ENCODE measurements at regions not wholly inside any gene's neighbourhood (a gene's known extent, or its start where the extent isn't known, plus 50 kb on each side); places are given as distances from the start of the nearest gene placed in this dataset.

DNA sequence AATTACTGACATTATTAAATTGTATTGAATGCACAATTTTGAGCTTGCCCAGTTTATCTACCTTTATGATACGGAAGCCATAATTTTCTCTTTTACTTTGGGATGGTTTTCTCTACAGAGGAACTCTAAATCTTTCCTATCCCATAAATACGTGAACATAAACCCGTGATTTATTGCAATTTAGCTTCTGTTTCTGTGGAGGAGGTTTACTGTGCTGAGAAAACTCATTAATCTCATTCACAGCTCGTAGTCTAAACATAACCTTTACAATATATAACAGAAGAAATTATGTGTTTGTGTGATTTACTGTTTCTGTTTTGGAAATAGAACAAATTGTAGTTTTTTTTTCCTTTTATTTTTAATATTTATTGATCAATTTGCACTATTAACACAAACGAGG lies 207.1 kb upstream of the PCDH9 start:
- H3K27ac ChIP-seq, result no peak overlapping the region
- H3K36me3 ChIP-seq, result no peaks in the 10 kb centered on the region
- no peak for TF ChIP-seq POLR2A (IDR thresholded peaks at IDR 0.05)
- no peak for TF ChIP-seq POLR2AphosphoS5 (IDR thresholded peaks at IDR 0.05)
- TF ChIP-seq, protein P1, sequence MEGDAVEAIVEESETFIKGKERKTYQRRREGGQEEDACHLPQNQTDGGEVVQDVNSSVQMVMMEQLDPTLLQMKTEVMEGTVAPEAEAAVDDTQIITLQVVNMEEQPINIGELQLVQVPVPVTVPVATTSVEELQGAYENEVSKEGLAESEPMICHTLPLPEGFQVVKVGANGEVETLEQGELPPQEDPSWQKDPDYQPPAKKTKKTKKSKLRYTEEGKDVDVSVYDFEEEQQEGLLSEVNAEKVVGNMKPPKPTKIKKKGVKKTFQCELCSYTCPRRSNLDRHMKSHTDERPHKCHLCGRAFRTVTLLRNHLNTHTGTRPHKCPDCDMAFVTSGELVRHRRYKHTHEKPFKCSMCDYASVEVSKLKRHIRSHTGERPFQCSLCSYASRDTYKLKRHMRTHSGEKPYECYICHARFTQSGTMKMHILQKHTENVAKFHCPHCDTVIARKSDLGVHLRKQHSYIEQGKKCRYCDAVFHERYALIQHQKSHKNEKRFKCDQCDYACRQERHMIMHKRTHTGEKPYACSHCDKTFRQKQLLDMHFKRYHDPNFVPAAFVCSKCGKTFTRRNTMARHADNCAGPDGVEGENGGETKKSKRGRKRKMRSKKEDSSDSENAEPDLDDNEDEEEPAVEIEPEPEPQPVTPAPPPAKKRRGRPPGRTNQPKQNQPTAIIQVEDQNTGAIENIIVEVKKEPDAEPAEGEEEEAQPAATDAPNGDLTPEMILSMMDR (IDR thresholded peaks at IDR 0.05), result no peak
- no peak for TF ChIP-seq EP300 (IDR thresholded peaks at IDR 0.05)
- H3K4me3 ChIP-seq, result no peak overlapping the region
- no peak for DNase-seq
- 40 to 58% methylated on average over 5 of the region's 5 CpGs for WGBS, 2 donors
- H3K4me1 ChIP-seq, result no peaks in the 10 kb centered on the region
- no peaks in the 10 kb centered on the region for H3K27me3 ChIP-seq
- intact Hi-C loops (cut with DNase I), result no loop called here
- no peaks in the 10 kb centered on the region for H3K9me3 ChIP-seq

DNA sequence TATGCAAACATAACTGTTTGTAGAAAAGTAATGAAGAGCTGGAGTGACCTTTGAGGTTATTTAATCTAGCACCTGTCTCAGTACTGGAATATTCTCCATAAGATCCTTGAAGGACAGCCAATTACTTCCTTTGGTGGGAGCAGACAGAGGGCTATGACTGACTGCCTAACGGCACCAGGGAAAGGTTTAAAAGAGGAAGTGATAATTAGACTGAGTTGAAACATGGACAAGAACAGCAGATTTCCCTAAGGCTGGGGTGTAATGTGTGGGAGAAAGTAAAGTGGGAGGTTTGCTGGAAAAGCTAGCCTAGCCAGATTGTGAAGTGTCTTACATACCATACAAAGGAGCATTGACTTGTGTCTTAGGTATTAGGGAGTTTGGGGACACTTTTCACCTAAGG lies 191.3 kb upstream of the PCDH9 start:
- Histone ChIP-seq H3K4me3 (no peak overlapping the region), H3K27me3 (no peaks in the 10 kb centered on the region), H3K4me1 (no peaks in the 10 kb centered on the region), H3K27ac (no peak overlapping the region), H3K9me3 (no peaks in the 10 kb centered on the region), H3K36me3 (no peaks in the 10 kb centered on the region)
- TF ChIP-seq EP300 (IDR thresholded peaks at IDR 0.05), result no peak
- TF ChIP-seq POLR2AphosphoS5 (IDR thresholded peaks at IDR 0.05), result no peak
- TF ChIP-seq, protein P1 (IDR thresholded peaks at IDR 0.05), result no peak
- no peak for TF ChIP-seq POLR2A (IDR thresholded peaks at IDR 0.05)
- intact Hi-C loops (cut with DNase I), result no loop called here
- no peak for DNase-seq
- WGBS, 2 donors, result 32 to 38% methylated on average over 1 of the region's 1 CpG

DNA sequence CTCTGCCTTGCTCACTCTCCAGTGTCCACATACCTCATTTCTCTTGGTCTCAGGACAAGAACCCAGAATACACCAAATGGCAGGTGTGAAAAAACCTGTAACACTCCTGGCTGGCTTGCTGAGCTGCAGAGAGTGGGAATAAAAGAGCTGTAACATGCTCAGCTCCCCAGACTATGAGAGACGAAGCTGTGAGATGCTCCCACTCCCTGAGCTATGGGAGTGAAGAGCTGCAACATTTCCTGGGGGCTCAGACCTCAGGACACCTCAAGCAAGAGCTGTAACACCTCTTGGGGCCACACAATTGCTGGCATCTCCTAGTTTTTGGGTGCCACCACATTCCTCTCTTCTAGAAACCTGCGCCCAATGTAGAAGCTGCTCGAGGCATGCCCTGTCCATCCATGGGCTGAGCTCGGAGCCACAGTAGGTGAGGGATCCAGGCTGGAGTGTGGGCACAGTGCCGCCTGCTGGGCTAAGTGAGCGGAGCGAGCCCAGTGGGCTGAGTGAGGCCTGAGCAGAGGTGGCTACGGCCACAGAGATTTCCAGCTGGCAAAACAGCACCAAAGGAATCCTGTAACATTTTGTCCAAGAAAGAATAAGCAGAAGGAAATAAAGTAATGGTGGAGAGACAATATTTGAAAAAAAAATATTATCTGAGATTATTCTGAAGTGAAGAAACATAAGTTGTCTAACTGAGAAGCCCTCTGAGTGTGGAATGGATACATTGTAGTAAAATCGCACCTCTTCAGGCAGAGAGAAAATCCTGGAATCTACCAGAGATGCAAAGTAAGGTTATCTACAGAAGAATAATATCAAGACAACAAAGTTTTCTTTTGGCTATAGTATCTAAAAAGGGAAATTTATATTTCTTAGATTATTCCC lies 186.2 kb upstream of the PCDH9 start:
- no peaks in the 10 kb centered on the region for H3K4me1 ChIP-seq
- H3K27ac ChIP-seq, result no peak overlapping the region
- TF ChIP-seq, protein P1 (IDR thresholded peaks at IDR 0.05), result no peak
- TF ChIP-seq EP300 (IDR thresholded peaks at IDR 0.05), result no peak
- TF ChIP-seq POLR2A (IDR thresholded peaks at IDR 0.05), result no peak
- TF ChIP-seq POLR2AphosphoS5 (IDR thresholded peaks at IDR 0.05), result no peak
- intact Hi-C loops (cut with DNase I), result no loop called here
- WGBS, 2 donors, result 66 to 79% methylated on average over 9 of the region's 9 CpGs
- H3K36me3 ChIP-seq, result no peaks in the 10 kb centered on the region
- no peak for DNase-seq
- no peaks in the 10 kb centered on the region for H3K27me3 ChIP-seq
- no peaks in the 10 kb centered on the region for H3K9me3 ChIP-seq
- no peak overlapping the region for H3K4me3 ChIP-seq

DNA sequence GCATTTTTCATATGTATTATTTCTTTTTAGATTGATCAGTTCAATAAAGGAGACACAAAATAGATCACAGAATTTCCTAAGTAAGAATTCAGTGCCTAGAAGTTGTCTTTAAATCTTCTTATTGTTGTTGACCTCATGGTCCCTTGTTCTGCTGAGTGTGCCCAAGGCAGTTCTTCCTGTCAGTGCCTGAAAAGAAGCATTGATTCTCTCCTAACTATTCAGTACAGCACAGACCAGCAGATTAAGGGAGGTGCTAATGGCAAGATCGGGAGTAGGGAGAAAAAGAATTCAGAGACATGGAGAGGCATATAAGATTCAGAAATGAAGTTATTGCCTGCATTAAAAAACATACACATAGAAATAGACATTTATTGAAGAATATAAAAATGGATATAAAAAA lies 180.5 kb upstream of the PCDH9 start:
- H3K27me3 ChIP-seq, result no peaks in the 10 kb centered on the region
- intact Hi-C loops (cut with DNase I), result no loop called here
- H3K4me1 ChIP-seq, result no peaks in the 10 kb centered on the region
- 40 to 60% methylated on average over 1 of the region's 1 CpG for WGBS, 2 donors
- H3K4me3 ChIP-seq, result no peak overlapping the region
- no peak for DNase-seq
- H3K36me3 ChIP-seq, result no peaks in the 10 kb centered on the region
- no peaks in the 10 kb centered on the region for H3K9me3 ChIP-seq
- no peak overlapping the region for H3K27ac ChIP-seq
- TF ChIP-seq EP300 (IDR thresholded peaks at IDR 0.05), result no peak
- no peak for TF ChIP-seq POLR2A (IDR thresholded peaks at IDR 0.05)

DNA sequence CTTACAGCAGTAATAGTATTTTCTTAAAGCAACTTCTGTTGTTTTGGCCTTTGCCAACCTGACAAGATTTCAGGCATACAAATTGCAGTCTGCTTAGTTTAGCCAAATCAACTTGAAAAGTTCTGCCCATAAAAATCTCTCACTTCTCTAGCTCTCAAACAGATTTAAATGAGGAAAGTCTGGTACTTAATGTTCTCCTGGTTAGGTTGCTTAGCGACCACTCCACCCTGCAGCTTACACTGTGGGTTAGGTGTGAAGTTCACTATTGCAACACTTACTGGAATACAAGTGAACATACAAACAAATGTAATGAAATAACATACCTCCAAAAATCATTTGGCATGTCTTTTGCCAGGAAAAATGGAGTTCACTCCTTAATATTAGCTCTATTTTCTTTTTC lies 178.7 kb upstream of the PCDH9 start:
- Histone ChIP-seq H3K27ac (no peak overlapping the region), H3K27me3 (no peaks in the 10 kb centered on the region), H3K4me3 (no peak overlapping the region), H3K9me3 (no peaks in the 10 kb centered on the region), H3K36me3 (no peaks in the 10 kb centered on the region), H3K4me1 (no peaks in the 10 kb centered on the region)
- intact Hi-C loops (cut with DNase I), result no loop called here
- TF ChIP-seq EP300 (IDR thresholded peaks at IDR 0.05), result no peak
- TF ChIP-seq, protein P1 (IDR thresholded peaks at IDR 0.05), result no peak
- TF ChIP-seq POLR2A (IDR thresholded peaks at IDR 0.05), result no peak
- TF ChIP-seq POLR2AphosphoS5 (IDR thresholded peaks at IDR 0.05), result no peak
- DNase-seq, result no peak
- WGBS, 2 donors, result 29 to 84% methylated on average over 1 of the region's 1 CpG

Measured in sigmoid colon (tissue), 6 donors.